Ishikawa (cell line): ENCODE measurements at regions not wholly inside any gene's neighbourhood (a gene's known extent, or its start where the extent isn't known, plus 50 kb on each side); places are given as distances from the start of the nearest gene placed in this dataset.

ENCODE experiments used
- CEBPB ChIP-seq: IDR thresholded peaks from 2 replicates; pipeline ENCODE4 v1.6.1; 2012
- CREB1 ChIP-seq: IDR thresholded peaks from 2 replicates; pipeline ENCODE4 v1.6.1; 2012; ENCODE audit warnings: low read depth
- EP300 ChIP-seq: IDR thresholded peaks from 2 replicates; pipeline ENCODE4 v1.6.1; 2012; ENCODE audit warnings: borderline replicate concordance
- FOXM1 ChIP-seq: IDR thresholded peaks from 2 replicates; pipeline ENCODE4 v1.6.1; 2012; ENCODE audit warnings: low read depth, borderline replicate concordance
- NFIC ChIP-seq: IDR thresholded peaks from 2 replicates; pipeline ENCODE4 v1.6.1; 2012
- RAD21 ChIP-seq: IDR thresholded peaks from 2 replicates; pipeline ENCODE4 v1.6.1; 2012; ENCODE audit warnings: low read depth
- TAF1 ChIP-seq: IDR thresholded peaks from 2 replicates; pipeline ENCODE4 v1.6.1; 2012; ENCODE audit warnings: low read depth, mild to moderate bottlenecking
- TCF12 ChIP-seq: IDR thresholded peaks from 2 replicates; pipeline ENCODE4 v1.6.1; 2012; ENCODE audit warnings: low read depth
- TEAD4 ChIP-seq: IDR thresholded peaks from 2 replicates; pipeline ENCODE4 v1.6.1; 2012
- YY1 ChIP-seq: IDR thresholded peaks from 2 replicates; pipeline ENCODE4 v1.6.1; 2012; ENCODE audit warnings: low read depth
- TF ChIP-seq, protein P1 (sequence below): IDR thresholded peaks from 2 replicates; pipeline ENCODE4 v1.6.1; 2012
- TF ChIP-seq, protein P2 (sequence below): IDR thresholded peaks from 2 replicates; pipeline ENCODE4 v1.6.1; 2012; ENCODE audit warnings: low read depth, mild to moderate bottlenecking
- TF ChIP-seq, protein P3 (sequence below): IDR thresholded peaks from 2 replicates; pipeline ENCODE4 v1.6.1; 2012

DNA sequence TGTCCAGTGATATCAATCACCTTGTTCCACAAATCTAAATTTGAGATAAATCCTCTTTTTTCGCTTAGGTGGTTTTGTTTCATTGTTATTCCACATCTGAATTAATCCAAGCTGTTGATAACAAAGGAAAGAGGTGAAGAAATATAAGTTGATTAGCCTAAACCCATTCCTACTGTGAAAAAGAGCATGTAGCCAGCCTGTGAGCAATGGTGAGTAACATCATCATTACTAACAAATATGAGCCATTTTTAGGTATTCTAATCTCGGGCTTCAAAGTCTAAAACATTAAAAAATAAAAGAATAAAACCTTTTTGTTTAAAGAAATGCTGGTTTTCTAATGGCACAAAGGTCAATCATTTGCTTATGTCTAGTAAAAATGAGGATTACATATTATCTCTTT, 52.1 kb upstream of the P3H2 start:
- TF ChIP-seq TAF1 (no peak), NFIC (no peak), EP300 (no peak), CREB1 (no peak), TEAD4 (no peak), RAD21 (no peak), YY1 (no peak), FOXM1 (no peak), TCF12 (no peak), CEBPB (no peak)
- TF ChIP-seq, protein P1, sequence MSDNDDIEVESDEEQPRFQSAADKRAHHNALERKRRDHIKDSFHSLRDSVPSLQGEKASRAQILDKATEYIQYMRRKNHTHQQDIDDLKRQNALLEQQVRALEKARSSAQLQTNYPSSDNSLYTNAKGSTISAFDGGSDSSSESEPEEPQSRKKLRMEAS = no peak
- TF ChIP-seq, protein P2, sequence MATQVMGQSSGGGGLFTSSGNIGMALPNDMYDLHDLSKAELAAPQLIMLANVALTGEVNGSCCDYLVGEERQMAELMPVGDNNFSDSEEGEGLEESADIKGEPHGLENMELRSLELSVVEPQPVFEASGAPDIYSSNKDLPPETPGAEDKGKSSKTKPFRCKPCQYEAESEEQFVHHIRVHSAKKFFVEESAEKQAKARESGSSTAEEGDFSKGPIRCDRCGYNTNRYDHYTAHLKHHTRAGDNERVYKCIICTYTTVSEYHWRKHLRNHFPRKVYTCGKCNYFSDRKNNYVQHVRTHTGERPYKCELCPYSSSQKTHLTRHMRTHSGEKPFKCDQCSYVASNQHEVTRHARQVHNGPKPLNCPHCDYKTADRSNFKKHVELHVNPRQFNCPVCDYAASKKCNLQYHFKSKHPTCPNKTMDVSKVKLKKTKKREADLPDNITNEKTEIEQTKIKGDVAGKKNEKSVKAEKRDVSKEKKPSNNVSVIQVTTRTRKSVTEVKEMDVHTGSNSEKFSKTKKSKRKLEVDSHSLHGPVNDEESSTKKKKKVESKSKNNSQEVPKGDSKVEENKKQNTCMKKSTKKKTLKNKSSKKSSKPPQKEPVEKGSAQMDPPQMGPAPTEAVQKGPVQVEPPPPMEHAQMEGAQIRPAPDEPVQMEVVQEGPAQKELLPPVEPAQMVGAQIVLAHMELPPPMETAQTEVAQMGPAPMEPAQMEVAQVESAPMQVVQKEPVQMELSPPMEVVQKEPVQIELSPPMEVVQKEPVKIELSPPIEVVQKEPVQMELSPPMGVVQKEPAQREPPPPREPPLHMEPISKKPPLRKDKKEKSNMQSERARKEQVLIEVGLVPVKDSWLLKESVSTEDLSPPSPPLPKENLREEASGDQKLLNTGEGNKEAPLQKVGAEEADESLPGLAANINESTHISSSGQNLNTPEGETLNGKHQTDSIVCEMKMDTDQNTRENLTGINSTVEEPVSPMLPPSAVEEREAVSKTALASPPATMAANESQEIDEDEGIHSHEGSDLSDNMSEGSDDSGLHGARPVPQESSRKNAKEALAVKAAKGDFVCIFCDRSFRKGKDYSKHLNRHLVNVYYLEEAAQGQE = no peak
- TF ChIP-seq, protein P3, sequence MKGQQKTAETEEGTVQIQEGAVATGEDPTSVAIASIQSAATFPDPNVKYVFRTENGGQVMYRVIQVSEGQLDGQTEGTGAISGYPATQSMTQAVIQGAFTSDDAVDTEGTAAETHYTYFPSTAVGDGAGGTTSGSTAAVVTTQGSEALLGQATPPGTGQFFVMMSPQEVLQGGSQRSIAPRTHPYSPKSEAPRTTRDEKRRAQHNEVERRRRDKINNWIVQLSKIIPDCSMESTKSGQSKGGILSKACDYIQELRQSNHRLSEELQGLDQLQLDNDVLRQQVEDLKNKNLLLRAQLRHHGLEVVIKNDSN = no peak
